Epidermal melanocyte (primary cell): ENCODE measurements at regions not wholly inside any gene's neighbourhood (a gene's known extent, or its start where the extent isn't known, plus 50 kb on each side); places are given as distances from the start of the nearest gene placed in this dataset.

Experiments
- DNase-seq: peaks from one replicate; pipeline ENCODE4 v3.0.0; 2011; ENCODE audit warnings: low spot score; ENCODE audit not compliant: insufficient read length

DNA sequence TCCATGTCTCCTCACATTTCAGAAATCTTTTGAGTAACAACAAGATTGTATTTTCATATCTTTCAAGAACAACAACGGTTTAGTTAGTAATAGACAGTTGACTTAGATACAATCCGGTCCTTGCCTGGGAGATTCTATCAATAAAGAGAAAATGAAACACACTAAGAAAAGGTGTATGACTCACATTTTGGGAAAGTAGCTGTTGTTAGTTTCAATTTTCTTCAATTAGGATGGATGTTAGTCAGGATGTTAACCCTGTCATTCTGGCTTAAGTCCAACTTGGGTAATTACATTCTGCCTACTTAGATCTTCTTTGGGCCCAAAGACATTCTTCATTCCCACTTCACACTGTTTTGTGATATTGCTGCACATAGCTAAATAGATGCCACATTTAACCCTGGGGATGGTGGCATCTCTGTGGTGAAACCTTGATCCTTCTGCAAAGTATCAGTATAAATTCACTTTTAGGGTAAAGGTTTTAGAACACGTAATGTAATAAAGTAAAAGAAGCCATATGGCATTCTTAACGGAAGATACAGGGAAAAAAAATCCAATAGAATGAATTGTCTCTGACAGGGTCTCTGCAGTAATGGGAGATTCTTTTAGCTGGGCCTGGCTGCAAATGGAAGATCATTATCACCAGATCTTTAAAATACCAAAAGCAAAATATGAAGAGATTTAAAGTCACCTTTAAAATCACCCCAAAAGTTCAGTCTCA lies 365.5 kb downstream of the FIGN start:
- no peak for DNase-seq

DNA sequence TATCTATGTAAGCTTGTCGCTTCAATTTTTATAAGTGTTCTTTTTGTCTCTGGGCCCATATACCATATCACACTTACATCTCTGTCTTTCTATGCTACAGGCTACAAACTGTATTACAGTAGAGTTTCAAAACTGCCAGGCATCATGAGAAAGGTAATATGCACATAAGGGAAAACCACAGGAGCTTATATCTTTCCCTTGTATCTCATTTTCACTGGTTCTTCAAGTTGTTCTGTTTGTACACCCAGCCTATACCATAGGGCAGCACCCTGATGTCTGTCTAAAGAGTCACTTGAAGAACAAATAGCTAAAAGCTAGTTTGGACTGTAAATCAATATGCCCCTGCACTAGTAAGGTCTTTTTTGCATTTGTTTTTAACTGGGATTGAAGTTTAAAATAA lies 366.7 kb downstream of the FIGN start:
- no peak for DNase-seq

DNA sequence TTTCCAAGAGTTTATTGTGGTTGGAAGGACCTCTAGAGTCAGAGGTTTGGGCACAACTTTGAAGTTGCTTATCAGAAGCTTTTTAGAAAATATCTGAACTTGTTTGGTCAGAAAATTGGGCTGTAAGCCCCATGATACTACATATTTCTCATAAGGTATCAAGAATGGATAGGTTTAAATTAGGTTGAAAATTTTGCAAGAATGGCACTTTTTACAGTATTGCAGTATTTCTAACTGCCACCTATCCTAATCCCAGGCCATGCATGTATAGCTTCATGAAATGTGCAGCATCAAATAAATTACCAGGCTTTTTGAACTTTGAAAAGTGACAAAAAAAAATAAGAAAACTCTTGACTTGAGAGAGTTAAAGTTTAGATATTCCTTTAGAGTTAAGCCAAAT lies 367.2 kb downstream of the FIGN start:
- no peak for DNase-seq

- no peak for DNase-seq
Observed at GRCh38 chr2:163367825-163368582, 367.8 kb downstream of the FIGN start.

DNA sequence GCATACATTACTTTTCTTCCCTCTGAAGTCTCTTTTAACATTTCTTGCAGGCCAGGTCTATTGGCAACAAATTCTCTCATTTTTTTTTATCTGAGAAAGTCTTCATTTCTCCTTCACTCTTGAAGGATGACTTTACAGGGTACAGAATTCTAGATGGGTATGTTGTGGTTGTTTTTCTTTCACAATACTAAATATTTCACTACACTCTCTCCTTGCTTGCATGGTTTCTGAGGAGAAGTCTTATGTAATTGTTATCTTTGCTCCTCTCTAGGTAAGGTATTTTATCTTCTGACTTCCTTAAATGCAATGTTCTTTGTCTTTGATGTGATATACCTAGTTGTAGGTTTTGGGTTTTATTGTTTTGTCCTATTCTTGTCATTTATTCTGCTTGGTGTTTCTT lies 371.1 kb downstream of the FIGN start:
- no peak for DNase-seq

- no peak for DNase-seq
Observed at GRCh38 chr2:163353551-163353950, 382.3 kb downstream of the FIGN start.

- DNase-seq: no peak
Observed at GRCh38 chr2:163351966-163352365, 383.8 kb downstream of the FIGN start.

DNA sequence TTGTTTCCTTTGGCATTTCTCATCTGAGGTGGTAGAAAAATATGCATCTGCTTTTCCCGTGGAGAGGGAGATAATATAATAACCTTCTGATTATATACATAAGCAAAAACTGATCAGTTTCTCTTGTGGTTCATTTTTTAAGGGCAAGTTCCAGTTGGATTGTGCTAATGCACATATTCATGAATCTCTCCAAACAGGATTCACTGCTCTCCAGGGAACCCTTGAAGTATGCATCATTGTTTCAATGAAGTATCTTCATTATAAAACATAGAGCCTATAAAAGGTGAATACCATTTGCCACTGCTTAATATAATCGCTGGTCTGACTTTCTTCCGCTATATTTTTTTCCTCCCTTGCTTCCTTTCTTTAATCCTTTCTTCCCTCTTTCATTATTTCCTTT lies 384.7 kb downstream of the FIGN start:
- DNase-seq: no peak

GRCh38 chr2:163348857-163349380 lies 386.9 kb downstream of the FIGN start:
- no peak for DNase-seq

DNA sequence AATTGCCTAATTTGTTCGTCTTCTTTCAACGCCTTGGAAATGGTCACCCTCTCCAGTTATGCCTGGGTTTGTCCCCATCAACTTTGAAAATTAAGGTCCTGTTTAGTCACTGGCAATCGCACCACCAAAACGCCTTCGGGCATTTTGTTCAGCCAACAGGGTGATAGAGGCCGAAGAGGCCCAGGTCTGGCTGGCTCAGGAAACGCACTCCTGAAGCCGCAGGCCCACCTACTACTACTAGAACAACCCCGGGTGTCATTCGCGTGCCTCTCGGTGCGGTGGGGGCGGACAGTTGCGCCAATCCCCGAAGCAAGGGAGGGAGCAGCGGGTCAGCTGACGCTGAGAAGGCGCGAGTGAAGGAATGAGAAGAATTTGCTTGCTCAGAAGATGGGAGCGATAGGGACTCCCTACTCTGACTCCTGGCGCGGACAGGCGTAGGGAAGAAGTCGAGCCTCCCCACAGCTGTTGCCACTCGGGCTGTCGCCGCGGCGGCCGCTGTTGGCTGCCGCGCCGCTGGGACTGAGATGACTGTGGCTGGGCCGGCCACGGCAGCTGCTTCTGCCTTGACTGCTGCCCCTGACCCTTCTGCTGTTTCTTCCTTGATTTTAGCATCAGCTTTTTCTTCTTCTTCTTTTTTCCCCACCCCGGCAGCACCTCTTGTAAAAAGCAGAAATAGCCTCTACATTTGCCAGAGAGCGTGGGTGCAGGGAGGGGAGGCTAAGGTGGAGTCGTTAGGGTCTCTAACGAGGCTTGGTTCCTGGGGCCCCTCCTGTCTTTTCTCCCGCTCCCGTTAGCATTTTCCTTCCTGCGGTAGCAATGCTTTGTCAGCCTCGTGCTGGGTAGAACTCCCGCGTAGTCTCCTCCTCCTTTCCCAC lies 387.6 kb downstream of the FIGN start:
- peak; percentile 28 for DNase-seq

- DNase-seq: peak; percentile 53
Observed at GRCh38 chr2:163345795-163346573, 389.8 kb downstream of the FIGN start.

DNA sequence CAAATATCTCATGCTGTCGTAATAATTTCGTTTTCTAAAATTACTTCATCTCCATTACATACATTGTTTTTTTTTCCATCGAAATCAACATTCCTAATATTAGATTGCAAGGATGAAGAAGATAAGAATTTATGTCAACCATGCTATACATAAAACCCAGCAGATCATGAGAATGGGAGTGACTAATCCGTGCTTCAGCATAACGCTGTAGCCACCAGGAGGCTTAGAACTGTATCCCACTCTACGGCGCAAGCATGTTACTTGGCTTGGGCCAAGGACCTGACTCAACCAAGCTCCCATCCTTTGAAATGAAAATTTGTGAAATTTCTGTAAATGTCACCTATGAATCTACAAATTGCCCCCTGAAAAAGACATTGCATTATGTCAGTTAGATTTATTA lies 392.5 kb downstream of the FIGN start:
- no peak for DNase-seq

- no peak for DNase-seq
Observed at GRCh38 chr2:163341426-163341825, 394.4 kb downstream of the FIGN start.

DNA sequence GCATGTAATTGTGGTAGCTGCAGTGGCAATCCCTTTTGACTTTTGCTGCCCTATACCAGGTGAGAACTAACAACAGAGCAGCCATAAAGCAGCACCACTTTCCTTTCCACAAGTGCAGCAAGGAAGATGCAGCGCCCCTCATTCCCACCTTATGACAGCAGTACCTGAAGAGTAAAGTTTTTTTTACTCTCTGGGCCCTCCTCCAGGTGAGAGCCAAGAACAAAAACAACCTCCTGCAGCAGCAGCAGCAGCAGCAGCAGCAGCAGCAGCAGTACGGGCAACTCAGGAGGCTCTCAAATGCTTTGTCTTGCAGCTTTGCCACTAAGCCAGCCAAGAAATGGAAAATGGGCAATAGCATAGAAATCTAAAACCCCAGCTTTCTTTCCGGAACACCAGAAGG lies 397.5 kb downstream of the FIGN start:
- no peak for DNase-seq

- DNase-seq: no peak
Observed at GRCh38 chr2:163324677-163325076, 411.1 kb downstream of the FIGN start.

GRCh38 chr2:163319006-163319405 lies 416.8 kb downstream of the FIGN start:
- DNase-seq: no peak

DNA sequence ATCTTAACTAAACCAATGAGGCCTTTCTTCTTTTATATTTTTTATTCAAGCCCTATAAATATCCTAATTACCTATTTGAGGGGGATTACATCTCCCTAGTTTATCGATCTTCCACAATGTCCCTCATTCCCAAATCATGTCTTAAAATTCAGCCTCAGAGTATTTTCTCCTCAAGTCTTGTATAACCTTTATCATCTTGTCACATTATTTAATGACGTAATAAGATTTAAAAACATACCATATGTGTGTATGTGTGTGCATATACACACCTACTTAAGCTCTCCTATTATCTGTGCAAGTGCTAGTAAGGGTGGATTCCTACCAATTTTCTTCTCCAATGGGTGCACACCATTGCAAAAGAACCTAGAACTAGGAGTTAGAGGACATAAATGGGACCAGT lies 421.1 kb downstream of the FIGN start:
- DNase-seq: no peak

DNA sequence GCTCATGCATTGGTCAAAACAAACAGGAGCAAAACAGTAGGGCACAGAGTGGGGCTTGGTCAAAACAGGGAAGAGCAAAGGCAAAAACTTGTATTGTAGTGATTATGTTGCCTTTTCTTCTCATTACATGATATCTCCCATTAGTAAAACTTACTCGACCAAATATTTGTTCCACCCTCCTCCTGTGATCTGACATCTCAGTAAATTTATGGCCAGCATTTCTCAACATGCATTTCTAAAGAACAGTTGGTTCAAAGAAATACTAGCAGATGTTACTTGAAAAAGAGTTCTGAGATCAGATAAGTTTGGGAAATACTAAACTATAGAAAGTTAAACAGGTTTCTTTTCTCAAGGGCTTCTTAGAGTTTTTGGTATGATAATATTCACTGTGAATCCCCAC lies 423.1 kb downstream of the FIGN start:
- DNase-seq: no peak

DNA sequence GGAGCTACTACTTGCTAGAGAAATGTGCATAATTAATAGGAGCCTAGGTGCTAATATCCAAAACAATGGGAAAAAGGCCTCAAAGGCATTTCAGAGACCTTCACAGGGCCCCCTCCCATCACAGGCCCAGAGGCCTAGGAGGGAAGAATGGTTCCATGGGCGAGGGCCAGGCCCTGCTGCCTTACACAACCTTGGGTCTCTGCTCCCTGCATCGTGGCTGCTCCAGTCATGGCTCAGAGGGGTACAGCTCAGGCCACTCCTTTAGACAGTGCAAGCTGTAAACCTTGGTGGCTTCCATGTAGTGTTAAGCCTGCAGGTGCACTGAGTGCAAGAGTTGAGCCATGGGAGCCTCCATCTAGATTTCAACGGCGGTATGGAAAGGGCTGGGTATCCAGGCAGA lies 429.2 kb downstream of the FIGN start:
- no peak for DNase-seq

DNA sequence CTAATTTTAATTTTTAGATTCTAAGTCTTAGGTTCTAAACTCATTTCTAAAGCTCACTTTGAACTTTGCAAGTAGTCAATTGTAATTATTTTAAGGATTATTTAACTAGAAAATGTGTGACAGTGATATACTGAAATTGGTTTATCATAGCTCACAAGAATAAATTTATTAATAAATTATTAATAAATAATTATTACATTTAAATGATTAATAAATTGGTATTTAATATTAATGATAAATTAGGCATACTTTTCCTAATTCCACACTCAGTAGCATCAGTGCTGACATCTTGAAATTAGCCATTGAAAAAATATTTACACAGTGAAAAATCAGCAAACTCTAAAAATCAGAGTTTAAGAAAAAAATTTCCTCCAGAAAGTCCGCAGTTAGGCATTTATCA lies 433.7 kb downstream of the FIGN start:
- no peak for DNase-seq

DNA sequence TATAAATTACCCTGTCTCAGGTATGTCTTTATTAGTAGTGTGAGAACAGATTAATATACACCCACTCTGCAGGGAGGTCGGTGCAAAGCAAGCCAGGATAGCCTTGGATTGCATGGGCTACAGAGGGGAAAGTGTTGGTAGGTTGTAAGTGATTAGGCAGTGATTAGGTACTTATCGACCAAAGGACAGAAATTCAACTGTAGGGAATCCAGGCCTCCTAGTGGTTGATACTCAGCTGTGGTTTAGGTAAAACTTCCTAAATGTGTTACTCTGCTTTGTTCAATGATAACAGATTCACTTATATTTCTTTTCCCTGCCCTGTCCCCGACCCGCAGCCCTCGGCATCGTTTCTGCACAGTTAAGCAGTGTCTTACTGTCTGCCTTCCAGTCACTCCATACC lies 444.0 kb downstream of the FIGN start:
- DNase-seq: no peak
